Fibroblast of peridontal ligament (primary cell): ENCODE measurements at regions not wholly inside any gene's neighbourhood (a gene's known extent, or its start where the extent isn't known, plus 50 kb on each side); places are given as distances from the start of the nearest gene placed in this dataset.

ENCODE experiments used
- DNase-seq: peaks from one replicate; pipeline ENCODE4 v3.0.0-alpha.2; 2010; ENCODE audit errors: extremely low read depth

DNA sequence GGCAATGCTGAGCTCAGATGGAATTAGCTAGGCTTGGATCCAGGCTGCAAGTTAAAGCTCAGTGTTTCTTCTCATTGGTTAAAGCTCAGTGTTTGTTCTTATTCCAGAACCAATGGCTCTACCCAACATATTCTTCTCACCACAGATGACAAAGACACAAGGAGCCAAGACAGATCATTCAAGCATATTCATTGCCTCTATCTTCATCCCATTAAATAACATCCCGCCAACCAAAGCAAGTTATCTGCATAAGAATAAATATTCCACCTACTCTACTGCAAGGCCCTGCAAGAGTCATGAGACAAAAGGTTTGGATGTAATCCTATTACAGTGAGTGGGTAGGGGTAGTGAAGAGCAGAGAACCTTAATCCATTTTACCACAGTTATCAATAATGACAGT, 766.5 kb downstream of the C4orf33 start:
- no peak for DNase-seq

- no peak for DNase-seq
Measured at GRCh38 chr4:129863206-129863605, 767.3 kb downstream of the C4orf33 start.

GRCh38 chr4:129883996-129884395, 788.0 kb downstream of the C4orf33 start:
- DNase-seq = no peak

DNA sequence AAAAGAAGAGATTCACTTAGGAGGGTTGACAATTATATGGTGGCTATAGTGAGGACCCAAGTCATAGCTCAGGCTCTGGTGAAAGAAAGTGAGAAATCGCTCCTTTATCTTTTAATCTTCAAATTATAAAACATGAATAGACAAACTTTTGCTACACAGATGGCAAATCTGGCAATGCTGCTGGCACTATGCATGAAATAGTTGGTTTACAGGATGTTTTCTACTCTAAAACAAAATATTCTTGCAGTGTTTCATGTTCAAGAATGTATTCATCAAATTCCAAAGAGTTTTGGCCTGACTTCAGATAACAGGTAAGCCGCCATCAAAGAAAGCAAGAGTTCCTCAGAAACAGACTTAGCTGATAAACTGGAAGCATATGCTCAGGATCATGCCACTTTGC, 801.2 kb downstream of the C4orf33 start:
- DNase-seq = no peak

DNA sequence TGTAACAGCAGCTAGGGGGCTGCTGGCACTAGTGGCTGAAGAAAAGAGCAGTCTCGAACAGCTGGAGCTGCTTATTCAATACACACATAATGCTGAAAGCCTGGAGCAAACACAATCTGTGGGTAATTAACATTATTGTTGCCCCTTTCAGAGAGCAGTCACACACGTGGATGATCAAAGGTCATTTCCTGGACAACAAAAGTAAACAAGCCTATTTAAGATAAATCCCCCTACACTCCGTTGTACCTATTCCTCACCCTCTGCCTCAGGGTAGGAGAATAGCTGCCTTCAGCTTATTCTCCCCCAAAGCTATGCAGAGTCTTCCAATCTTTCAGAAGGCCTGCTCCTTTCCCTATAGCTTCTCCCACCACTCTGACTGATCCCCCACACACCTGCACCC, 803.9 kb downstream of the C4orf33 start:
- no peak for DNase-seq

DNA sequence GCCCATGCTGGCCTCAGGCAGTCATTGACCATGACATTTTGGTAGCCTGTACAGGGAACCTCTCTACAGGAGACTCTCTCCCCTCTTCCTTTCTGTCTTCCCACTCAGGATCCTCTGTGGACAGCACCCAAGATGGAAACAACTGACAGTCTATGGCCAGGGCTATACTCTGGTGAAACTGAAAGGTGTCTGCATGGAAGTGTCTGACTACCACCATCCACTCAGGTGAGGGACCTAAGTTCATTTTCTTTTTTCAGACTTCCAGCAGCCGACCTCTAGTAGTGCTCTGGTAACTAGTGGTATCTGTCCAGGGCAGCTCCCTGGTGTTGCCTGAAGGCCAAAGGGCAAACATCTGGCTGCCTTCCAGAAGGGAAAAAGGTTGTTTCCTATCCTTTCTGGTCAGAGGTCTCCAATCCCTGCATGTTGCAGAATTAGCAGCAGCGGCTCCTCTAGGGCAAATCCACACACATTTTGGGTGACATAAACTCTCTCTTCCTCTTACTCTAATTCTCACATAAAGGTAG, 804.5 kb downstream of the C4orf33 start:
- no peak for DNase-seq

- no peak for DNase-seq
Measured at GRCh38 chr4:129901205-129901604, 805.3 kb downstream of the C4orf33 start.

DNA sequence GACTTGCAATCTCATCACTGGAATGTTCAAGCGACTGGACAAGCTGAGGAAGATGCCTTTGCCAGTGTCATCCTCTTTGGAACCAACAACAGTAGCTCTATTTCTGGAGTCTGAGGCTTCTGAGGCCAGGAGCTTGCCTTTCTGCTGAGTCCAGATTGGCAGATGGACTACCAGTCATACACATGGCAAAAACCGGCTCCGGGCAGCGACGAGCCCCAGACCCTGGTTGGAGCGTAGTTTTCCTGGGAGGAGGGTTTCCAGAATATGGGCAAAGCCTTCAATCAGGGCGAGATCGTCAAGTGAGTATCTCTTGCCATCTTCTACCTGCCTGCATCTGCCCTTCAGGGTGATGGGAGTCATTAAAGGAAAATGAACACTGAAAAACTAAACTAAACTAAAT, 807.9 kb downstream of the C4orf33 start:
- DNase-seq = no peak

- DNase-seq = no peak
Measured at GRCh38 chr4:129905256-129905655, 809.3 kb downstream of the C4orf33 start.

DNA sequence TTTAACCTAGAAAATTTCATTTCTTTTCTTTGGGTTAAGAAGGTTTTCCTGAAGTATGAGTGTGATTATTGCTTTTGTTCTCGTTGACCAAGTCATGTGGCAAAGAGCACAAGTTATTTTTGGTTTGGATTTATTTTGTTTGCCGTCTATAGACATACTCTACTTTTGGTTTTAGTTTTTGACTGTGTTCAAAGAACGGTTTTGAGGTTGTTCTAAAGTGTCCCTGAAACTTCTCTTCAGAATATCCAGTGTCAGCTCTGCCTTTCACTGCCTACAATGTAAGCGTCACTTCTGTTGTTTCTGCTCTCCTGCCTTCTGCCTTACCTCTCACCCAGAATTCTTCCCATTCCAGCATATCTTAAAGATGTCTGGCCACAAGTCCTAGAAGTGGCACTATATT, 812.2 kb downstream of the C4orf33 start:
- DNase-seq = no peak

DNA sequence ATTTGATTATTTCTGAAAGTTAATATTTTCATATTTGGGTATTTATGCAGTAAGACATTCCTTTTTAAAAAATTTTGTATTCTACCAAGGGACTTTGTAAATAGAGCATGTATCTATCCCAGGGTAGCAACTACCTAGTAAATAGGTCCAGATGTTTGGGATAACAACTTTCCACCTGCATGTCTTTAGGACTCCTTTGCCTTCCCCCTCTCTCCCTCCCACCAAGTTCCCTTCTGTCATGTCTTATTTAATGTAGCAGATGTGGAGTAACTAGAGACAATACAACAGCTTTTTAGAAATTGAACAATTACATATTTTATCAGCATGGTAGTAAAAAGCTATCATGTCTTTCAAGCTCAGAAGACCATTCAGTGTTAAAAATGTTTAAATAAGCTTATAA, 821.0 kb downstream of the C4orf33 start:
- no peak for DNase-seq

DNA sequence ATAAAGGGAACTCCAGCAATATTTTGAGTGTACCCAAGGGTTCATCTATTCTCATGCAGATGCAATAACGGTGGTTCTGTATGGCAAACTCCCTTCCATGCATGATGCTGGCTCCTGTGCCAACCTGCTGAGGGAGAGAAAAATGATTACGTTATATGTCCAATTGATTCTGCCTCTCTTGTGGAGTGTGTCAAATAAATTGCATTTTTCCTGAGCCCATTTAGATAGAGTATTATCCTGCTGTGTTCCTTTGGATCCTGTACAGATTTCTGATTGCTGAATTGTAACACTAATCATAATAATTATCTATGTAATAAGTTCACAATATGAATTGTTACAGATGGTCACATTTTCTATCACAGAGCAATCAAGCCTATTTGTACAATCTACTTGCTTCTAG, 821.7 kb downstream of the C4orf33 start:
- no peak for DNase-seq

DNA sequence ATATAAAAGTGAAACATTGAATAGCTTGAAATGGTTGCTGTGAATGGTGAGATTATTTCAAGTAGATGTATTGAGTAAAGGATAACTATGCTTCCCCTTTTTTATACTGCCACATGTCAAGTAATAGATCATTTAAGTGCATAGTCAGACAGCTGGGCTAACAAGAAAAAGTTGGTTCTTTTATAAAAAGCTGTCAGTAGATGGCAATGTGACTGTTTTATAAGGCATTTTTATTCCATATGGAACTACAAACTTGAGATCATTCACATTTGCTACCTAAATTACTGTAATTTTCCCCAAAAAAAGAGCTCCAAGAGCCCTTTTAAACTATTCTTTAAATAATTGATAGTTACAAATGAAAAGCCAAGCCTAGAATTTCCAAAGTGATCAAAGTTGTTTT, 831.0 kb downstream of the C4orf33 start:
- peak; percentile 12 for DNase-seq

DNA sequence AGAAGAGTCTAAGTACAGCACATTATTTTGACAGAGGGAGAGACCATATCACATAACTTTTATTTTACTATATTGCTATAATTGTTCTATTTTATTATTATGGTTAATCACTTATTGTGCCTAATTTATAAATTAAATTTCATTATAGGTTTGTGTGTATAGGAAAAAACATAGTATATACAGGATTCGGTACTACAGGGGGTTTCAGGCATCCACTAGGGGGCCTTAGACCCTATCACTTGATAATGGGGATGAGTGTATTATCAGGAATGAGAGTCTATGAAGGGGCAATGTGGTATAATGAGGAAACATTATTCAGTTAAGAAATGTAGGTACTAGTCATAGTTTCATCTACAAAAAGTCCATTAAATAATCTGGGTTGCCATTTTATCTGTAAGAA, 833.1 kb downstream of the C4orf33 start:
- peak; percentile 1 for DNase-seq

DNA sequence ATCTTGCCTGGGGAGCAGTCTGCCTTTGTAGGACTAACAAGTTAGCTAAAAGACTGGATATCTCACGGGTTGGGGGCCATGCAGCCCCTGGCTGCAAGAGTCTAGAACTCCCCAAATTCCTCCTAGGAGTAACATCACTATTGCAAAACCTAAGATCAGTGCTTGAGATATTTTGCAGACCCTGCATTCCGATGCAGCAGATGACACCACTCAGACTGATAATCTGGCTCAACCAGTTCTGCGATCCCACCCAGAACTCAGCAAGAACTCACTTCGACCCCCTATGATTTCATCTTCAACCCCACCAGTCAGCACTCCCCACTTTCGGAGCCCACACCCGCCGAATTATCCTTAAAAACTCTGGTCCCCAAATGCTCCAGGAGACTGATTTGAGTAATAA, 834.0 kb downstream of the C4orf33 start:
- no peak for DNase-seq

DNA sequence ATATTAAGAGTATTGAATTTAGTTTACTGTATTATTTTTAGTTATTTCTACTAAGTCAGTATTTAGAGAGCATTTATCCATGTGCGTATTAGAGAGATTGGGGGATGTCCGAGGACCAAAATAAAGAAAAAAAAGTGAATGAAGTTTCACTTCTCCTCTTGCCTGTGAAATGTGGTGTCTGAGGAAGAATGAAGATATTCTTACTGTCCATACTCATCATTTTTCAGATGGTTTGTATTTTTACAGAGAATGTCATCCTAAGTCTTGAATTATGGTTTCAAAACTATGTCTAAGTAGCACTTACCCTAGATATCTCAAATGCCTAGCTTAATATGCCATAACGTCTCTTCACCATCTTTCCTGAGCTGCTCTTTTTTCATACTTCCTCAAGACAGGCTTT, 854.3 kb downstream of the C4orf33 start:
- no peak for DNase-seq

GRCh38 chr4:129966175-129966574, 870.2 kb downstream of the C4orf33 start:
- DNase-seq = no peak

- DNase-seq = no peak
Measured at GRCh38 chr4:129968366-129968765, 872.4 kb downstream of the C4orf33 start.

DNA sequence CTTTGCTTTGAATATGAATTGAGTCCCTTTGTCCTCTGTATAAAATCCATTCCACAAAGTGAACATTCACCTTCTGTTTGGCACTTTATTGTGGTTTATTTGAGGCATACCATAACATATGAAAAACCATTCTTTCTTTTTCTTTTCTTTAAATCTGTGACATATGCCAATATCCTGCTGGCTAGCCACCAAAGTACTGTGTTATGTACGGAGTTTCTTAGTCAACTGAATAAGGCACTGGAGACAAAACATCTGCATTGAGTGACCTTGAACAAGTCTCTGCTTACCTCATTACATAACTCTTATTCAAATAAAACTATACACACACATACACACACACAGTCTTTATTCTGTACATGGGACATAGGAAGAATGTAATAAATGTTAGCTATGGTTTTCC, 872.8 kb downstream of the C4orf33 start:
- DNase-seq = no peak

DNA sequence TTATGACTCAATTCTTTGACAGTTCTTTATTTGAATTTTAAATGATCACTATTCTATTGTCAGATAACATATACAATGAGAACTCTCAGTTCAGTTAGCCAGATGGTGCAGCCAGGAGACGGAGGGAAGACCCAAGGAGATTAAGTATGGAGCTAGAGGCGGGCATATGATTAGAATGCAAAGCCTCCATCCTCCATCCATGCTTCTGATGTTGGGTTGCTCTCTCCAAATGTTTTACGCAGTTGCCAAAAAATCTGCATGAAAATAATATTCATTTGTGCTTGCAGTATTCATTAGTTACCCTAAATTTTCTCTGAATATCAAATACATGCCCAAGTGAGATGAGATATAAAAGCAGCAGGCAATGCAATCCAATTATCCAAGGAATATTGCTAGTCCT, 874.8 kb downstream of the C4orf33 start:
- no peak for DNase-seq

DNA sequence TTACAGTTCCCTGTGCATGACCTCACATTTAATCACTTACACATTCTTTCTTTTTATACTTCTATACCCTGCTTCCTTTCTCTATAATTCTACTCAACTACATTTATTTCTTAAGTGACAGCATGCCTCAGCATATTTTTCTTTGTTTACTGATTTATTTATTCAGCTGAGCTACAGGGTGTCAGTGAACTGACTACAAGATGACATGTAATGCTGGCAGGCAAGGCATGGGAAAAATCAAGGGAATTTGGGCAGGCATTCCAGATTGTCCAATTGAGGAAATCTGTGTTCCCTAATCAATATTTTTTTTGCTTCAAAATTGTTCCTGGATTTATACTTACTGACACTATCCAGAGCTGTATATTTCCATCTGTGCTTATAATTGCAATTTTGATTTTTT, 875.5 kb downstream of the C4orf33 start:
- no peak for DNase-seq

- no peak for DNase-seq
Measured at GRCh38 chr4:129972257-129972656, 876.3 kb downstream of the C4orf33 start.

DNA sequence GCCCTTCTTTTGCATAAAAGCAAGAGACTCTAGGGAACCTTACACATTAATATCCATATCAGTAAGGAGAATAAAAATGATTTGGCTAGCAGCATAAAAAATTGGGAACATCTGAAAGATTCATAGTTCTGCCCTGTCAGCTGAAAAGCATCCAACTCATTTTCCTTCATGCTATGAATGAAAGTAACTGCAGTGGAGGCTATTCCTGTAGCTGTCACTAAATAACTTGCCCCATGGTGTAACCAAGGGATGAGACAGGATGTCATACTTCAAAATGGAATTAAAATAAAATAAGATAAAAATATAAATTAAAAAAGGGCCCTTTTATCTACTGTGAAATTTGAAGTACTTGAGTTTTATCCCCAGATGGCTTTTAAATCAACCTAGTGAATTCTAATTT, 878.8 kb downstream of the C4orf33 start:
- no peak for DNase-seq

GRCh38 chr4:129978315-129978714, 882.4 kb downstream of the C4orf33 start:
- DNase-seq = no peak

GRCh38 chr4:129988957-129989356, 893.0 kb downstream of the C4orf33 start:
- DNase-seq = no peak
